GM10266 (cell line): ENCODE measurements at regions not wholly inside any gene's neighbourhood (a gene's known extent, or its start where the extent isn't known, plus 50 kb on each side); places are given as distances from the start of the nearest gene placed in this dataset.

Experiments used
- DNase-seq: peaks from one replicate; pipeline ENCODE4 v3.0.0; 2012; ENCODE audit errors: extremely low spot score
- CTCF ChIP-seq: IDR thresholded peaks from 2 replicates; pipeline ENCODE4 v1.5.1; 2012; ENCODE audit warnings: mild to moderate bottlenecking, low read depth; ENCODE audit not compliant: control insufficient read depth, insufficient read depth; ENCODE audit errors: missing control alignments

- no peak for DNase-seq
- TF ChIP-seq CTCF = no peak
Measured at GRCh38 chr2:2764739-2765138, 433.7 kb upstream of the MYT1L start.

- DNase-seq = no peak
- no peak for TF ChIP-seq CTCF
Measured at GRCh38 chr2:2764001-2764355, 432.9 kb upstream of the MYT1L start.

- no peak for TF ChIP-seq CTCF
- no peak for DNase-seq
Measured at GRCh38 chr2:2763351-2764000, 432.4 kb upstream of the MYT1L start.

- no peak for TF ChIP-seq CTCF
- DNase-seq = no peak
Measured at GRCh38 chr2:2762913-2763312, 431.8 kb upstream of the MYT1L start.

GRCh38 chr2:2762166-2762908 is 431.3 kb upstream of the MYT1L start:
- TF ChIP-seq CTCF = no peak

GRCh38 chr2:2758793-2759367 is 427.8 kb upstream of the MYT1L start:
- DNase-seq = no peak
- TF ChIP-seq CTCF = no peak

More at GRCh38 chr2:2762166-2762908, 431.3 kb upstream of the MYT1L start:
- no peak for DNase-seq

GRCh38 chr2:2757764-2758163 is 426.7 kb upstream of the MYT1L start:
- DNase-seq = no peak
- no peak for TF ChIP-seq CTCF
